NCI-H2196 treated with DMSO at 0.1 percent for 48 hours (cell line): ENCODE measurements at regions not wholly inside any gene's neighbourhood (a gene's known extent, or its start where the extent isn't known, plus 50 kb on each side); places are given as distances from the start of the nearest gene placed in this dataset.
"Not testable (repeated sequence)": the region's sequence is repeated elsewhere in the genome, so short reads cannot be mapped to it uniquely, and the experiment has no call there.

Experiments used
- DNase-seq: peaks from one replicate; lab custom pipeline; 2025; ENCODE audit not compliant: unreplicated experiment; lab: John Stamatoyannopoulos, UW

DNA sequence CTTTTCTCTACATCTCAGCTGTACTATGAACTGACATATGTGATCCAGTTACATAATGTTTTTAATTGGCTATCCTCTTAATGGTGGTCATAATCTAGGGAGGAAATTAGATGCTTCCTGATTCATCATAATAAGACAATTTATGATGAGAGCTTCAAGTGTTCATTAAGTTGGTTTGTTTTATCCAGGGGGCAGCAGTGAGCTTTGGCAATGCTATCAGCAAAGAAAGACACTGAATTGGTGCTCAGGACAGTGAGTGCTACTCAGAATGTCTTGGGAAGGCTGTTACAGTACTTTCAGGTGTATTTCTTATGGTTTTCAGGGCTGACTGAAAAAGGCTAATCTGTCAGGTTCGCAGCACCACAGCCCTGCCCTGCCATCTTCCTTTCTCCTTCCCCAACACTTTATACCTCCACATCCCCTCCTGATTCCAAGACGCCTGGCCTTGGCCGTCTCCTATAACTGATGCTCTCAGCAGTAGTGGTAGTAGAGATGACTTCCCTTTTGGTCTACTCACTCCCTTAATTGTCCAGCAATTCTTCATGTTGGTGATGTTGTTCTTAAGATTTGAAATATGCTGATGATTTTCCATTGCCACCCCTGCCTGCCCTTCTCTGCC lies 67.0 kb upstream of the TNFAIP3 start:
- DNase-seq: no peak

GRCh38 chr6:137800762-137801161 lies 66.3 kb upstream of the TNFAIP3 start:
- no peak for DNase-seq

- DNase-seq: no peak
Measured at GRCh38 chr6:137801352-137802114, 65.5 kb upstream of the TNFAIP3 start.

GRCh38 chr6:137802408-137803182 lies 64.5 kb upstream of the TNFAIP3 start:
- no peak for DNase-seq

- DNase-seq: no peak
Measured at GRCh38 chr6:137804637-137805036, 62.4 kb upstream of the TNFAIP3 start.

DNA sequence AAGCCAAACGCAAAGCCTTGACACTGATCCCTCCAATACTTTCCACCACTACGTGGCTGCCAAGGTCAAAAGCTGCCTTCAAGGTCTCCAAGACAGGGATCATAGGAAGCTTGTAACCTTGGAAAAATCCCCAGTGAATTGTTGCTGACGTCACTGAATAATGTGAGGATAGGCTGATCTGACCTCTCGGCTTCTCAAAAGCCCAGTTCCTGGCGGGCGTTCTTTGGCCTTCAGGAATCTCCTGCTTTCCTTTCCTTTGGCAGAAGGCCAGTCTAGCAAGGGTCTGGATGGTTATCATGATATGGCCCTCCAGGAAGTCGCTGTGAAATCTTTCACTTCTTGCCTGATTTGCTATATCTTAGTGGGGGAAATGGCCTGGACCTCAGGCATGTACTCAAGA lies 61.4 kb upstream of the TNFAIP3 start:
- DNase-seq: no peak

DNA sequence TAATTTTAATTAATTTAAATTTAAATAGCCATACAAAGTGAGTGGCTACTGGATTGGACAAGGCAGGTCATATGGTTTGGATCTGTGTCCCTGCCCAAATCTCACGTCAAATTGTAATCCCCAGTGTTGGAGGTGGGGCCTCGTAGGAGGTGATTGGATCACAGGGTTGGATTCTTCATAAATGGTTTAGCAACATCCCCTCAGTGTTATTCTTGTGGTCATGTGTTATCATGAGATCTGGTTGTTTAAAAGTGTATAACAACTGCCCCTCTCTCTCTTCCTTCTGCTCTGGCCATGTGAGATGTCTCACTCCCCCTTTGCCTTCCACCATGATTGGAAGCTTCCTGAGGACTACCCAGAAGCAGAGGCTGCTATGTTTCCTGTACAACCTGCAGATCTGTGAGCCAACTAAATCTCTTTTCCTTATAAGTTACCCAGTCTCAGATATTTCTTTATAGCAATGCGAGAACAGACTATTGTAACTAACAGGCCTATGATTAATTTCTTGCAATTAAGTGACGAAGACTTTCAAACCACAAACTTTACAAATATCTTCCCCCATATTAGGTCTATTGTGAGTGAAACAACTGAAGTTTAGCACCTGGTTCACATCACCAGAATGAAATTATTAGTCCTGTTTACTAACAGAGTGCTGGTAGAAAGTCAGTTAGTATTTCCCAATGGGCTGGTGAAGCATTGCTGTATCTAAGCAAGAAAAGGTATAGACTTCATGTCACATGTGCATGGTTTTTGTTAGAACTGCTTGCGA lies 60.0 kb upstream of the TNFAIP3 start:
- DNase-seq: no peak

DNA sequence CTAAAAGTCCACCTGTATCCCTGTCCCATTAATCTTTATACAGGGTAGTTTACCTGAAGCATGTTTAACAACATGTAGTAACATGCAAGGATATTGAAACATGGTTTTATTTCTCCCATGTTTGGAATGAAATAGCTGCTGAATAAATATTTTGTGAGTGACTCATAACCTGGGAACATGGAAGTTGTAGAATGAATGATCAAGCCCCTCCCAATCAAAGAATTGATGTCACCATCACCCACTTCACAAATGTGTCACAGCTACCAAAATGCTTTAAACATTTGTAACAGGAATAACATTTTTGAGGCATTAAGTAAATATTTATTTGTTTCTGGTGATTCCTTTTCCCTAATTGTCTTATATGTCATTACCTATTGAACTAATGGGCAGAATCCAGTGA lies 58.9 kb upstream of the TNFAIP3 start:
- DNase-seq: no peak

DNA sequence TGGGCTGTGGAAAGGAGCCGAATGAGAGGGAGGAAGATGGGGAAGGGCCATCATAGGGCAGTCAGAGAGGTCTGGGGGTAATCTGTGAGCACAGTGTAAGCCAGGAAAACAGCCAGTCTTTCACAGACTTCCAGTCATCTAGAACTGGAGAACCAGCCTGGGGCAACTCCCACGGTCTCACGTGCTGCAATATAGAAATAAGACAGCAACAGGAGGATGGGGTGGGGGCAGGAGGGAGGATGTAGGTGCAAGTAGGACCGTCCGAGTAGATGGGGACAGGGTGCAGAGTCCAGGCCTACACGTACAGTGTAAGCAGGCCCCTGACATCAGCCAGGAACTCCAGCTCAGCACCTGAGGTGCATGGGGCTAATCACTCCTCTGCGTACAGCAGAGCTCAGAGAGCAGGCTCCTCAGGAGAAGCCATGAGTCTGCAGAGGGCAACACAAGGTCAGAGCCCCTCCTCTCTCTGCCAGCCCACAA lies 58.2 kb upstream of the TNFAIP3 start:
- no peak for DNase-seq

DNA sequence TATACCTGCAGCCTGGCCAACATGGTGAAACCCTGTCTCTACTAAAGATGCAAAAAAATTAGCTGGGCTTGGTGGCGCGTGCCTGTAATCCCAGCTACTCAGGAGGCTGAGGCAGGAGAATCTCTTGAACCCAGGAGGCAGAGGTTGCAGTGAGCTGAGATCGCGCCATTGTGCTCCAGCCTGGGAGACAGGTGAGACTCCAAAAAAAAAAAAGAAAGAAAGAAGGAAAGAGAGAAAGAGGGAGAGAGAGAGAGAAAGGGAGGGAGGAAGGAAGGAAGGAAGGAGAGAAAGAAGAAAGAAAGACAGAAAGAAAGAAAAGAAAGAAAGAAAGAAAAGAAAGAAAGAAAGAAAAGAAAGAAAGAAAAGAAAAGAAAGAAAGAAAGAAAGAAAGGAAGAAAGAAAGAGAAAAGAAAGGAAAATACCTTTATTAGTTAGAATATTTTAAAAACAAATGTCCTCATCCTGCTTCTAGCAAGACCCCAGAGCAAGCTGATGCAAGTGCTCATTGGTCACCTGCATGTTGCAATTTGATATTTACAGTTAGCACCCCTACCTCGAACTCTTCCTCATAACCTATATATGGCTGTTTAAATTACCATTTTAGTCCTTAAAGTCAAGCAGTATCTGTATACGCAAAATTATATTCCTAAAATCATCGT lies 57.0 kb upstream of the TNFAIP3 start:
- DNase-seq: not testable (repeated sequence)

GRCh38 chr6:137810554-137811120 lies 56.4 kb upstream of the TNFAIP3 start:
- DNase-seq: no peak

- no peak for DNase-seq
Measured at GRCh38 chr6:137811121-137811915, 55.7 kb upstream of the TNFAIP3 start.

DNA sequence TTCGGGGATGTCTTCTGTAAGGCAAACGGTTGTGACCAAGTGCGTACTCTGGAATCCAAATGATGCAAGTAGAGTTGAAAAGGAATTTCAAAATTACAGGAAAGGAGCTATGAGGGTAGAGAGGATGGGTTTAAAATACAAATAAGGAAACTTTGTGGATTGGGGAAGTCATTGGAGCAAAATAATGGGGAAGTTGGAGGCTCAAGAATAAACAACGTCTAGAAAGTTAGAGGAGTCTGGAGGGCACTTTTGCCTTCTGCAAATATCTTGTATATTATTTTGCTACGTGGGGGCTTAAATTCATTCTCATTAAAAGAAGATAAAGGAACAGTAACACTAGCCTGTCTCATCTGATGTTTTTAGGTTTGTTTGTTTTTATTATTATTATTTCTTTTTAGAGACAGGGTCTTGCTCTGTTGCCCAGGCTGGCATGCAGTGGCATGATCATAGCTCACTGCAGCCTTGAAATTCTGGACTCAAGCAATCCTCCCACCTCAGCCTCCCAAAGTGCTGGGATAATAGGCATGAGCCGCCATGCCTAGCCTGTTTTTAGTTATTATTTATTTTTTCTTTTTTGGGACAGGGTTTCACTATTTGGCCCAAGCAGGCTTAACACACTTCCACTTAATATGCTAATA lies 55.0 kb upstream of the TNFAIP3 start:
- DNase-seq: no peak

DNA sequence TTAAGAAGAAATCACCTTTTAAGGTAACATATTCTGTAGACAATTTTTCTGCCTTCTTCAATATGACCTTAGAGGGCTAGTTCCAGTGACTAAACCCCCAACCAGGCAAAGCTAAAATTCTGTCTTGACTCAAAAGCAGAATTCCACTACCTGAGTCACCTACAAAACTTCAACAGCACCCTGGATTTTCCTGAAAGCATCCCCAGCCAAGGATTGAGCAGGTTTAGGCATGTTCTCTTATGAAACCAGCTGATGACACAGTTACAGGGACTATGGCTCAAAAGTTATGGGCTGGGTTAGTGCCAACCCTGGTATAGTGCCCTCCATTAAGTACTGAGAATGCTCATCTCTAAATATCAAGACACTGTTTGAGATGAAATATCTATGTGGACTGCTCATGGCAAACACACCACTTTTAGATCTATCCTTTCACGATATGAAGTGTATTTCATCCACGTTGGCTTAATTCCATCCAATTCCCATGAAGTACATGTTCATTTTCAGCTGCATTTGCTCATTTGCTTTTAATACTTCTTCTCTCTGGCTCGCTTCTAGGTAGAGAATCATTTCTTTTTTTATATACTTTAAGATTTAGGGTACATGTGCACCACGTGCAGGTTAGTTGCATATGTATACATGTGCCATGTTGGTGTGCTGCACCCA lies 53.6 kb upstream of the TNFAIP3 start:
- DNase-seq: no peak

GRCh38 chr6:137814030-137814429 lies 53.0 kb upstream of the TNFAIP3 start:
- DNase-seq: not testable (repeated sequence)

GRCh38 chr6:137815692-137816091 lies 51.4 kb upstream of the TNFAIP3 start:
- no peak for DNase-seq

GRCh38 chr6:137816133-137816579 lies 50.9 kb upstream of the TNFAIP3 start:
- DNase-seq: no peak
